ENCODE measurements at regions not wholly inside any gene's neighbourhood (a gene's known extent, or its start where the extent isn't known, plus 50 kb on each side); places are given as distances from the start of the nearest gene placed in this dataset.
"Not testable (repeated sequence)": the region's sequence is repeated elsewhere in the genome, so short reads cannot be mapped to it uniquely, and the experiment has no call there.

DNA sequence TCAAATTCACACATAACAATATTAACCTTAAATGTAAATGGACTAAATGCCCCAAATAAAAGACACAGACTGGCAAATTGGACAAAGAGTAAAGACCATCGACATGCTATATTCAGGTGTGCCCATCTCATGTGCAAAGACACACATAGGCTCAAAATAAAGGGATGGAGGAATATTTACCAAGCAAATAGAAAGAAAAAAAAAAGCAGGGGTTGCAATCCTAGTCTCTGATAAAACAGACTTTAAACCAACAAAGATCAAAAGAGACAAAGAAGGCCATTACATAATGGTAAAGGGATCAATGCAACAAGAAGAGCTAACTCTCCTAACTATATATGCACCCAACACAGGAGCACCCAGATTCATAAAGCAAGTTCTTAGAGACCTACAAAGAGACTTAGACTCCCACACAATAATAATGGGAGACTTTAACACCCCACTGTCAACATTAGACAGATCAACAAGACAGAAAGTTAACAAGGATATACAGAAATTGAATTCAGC, 189.4 kb upstream of the CENPE start:
- TF ChIP-seq, protein P1, sequence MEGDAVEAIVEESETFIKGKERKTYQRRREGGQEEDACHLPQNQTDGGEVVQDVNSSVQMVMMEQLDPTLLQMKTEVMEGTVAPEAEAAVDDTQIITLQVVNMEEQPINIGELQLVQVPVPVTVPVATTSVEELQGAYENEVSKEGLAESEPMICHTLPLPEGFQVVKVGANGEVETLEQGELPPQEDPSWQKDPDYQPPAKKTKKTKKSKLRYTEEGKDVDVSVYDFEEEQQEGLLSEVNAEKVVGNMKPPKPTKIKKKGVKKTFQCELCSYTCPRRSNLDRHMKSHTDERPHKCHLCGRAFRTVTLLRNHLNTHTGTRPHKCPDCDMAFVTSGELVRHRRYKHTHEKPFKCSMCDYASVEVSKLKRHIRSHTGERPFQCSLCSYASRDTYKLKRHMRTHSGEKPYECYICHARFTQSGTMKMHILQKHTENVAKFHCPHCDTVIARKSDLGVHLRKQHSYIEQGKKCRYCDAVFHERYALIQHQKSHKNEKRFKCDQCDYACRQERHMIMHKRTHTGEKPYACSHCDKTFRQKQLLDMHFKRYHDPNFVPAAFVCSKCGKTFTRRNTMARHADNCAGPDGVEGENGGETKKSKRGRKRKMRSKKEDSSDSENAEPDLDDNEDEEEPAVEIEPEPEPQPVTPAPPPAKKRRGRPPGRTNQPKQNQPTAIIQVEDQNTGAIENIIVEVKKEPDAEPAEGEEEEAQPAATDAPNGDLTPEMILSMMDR (conservative IDR thresholded peaks at IDR 0.05) = not testable (repeated sequence)
- not testable (repeated sequence) for TF ChIP-seq EZH2 (IDR thresholded peaks at IDR 0.05; ENCODE audit: low read depth)

All from PC-9 (cell line).